ENCODE measurements at regions not wholly inside any gene's neighbourhood (a gene's known extent, or its start where the extent isn't known, plus 50 kb on each side); places are given as distances from the start of the nearest gene placed in this dataset.
"Not testable (repeated sequence)": the region's sequence is repeated elsewhere in the genome, so short reads cannot be mapped to it uniquely, and the experiment has no call there.

- no peak overlapping the region for H3K4me3 ChIP-seq (ENCODE audit: insufficient read depth in 1 of 2, low read depth in 1 of 2, low read length in 2 of 2)
- H2BK12ac ChIP-seq (ENCODE audit: low read length in 2 of 2) = no peak overlapping the region
- no peaks in the 10 kb centered on the region for H3K4me1 ChIP-seq (ENCODE audit: control insufficient read depth, insufficient read depth, low read depth, low read length)
- H4K8ac ChIP-seq (ENCODE audit: low read length) = no peak overlapping the region
- H3K79me1 ChIP-seq (replicated peaks; ENCODE audit: low read length, poor library complexity, severe bottlenecking) = no peaks in the 10 kb centered on the region
- H2BK15ac ChIP-seq (ENCODE audit: low read depth, poor library complexity, severe bottlenecking) = no peak overlapping the region
- no peaks in the 10 kb centered on the region for H3K27me3 ChIP-seq (ENCODE audit: control insufficient read depth in 1 of 2, insufficient read depth in 1 of 2, low read length in 2 of 2)
- H4K91ac ChIP-seq (ENCODE audit: low read length) = no peak overlapping the region
- peaks cover 5% of the 10 kb centered on the region for H3K9me3 ChIP-seq (ENCODE audit: control insufficient read depth, low read length)
- H3K4ac ChIP-seq (ENCODE audit: low read depth in 1 of 2, low read length in 2 of 2) = no peak overlapping the region
- no peak overlapping the region for H3K23ac ChIP-seq (ENCODE audit: low read length in 2 of 2)
- DNase-seq = no peak
- WGBS = no CpG with 5 or more reads among the region's 2 CpGs
- no peak overlapping the region for H2AK5ac ChIP-seq (ENCODE audit: low read length, severe bottlenecking)
- no peak overlapping the region for H2BK5ac ChIP-seq (ENCODE audit: low read depth, low read length, poor library complexity, severe bottlenecking)
- no peak overlapping the region for H3K14ac ChIP-seq (ENCODE audit: low read length in 2 of 2)
- no peak overlapping the region for H2AFZ ChIP-seq (ENCODE audit: low read depth, low read length)
- H3K27ac ChIP-seq (ENCODE audit: low read length, poor library complexity, severe bottlenecking) = no peak overlapping the region
- no peaks in the 10 kb centered on the region for H3K36me3 ChIP-seq (ENCODE audit: control insufficient read depth in 1 of 2, insufficient read depth in 2 of 2, low read depth in 1 of 2, low read length in 2 of 2)
- no peak overlapping the region for H3K9ac ChIP-seq (ENCODE audit: low read length)
- H3K4me2 ChIP-seq (ENCODE audit: low read length, poor library complexity, severe bottlenecking) = no peak overlapping the region
- H3K18ac ChIP-seq (ENCODE audit: low read depth in 1 of 2, low read length in 2 of 2) = no peak overlapping the region
- no peak overlapping the region for H2BK120ac ChIP-seq (ENCODE audit: low read depth, low read length)
Observed at GRCh38 chr18:44358402-44358801, 322.3 kb upstream of the SETBP1 start.

DNA sequence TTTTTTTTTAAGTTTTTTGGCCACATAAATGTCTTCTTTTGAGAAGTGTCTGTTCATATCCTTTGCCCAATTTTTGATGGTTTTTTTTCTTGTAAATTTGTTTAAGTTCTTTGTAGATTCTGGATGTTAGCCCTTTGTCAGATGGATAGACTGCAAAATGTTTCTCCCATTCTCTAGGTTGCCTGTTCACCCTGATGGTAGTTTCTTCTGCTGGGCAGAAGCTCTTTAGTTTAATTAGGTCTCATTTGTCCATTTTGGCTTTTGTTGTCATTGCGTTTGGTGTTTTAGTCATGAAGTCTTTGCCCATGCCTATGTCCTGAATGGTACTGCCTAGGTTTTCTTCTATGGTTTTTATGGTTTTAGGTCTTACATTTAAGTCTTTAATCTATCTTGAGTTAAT, 320.9 kb upstream of the SETBP1 start:
- 100% methylated on average over 1 of the region's 1 CpG for WGBS
- H2BK5ac ChIP-seq (ENCODE audit: low read depth, low read length, poor library complexity, severe bottlenecking); H3K27ac ChIP-seq (ENCODE audit: low read length, poor library complexity, severe bottlenecking); H3K4me1 ChIP-seq (ENCODE audit: control insufficient read depth, insufficient read depth, low read depth, low read length); H3K4me2 ChIP-seq (ENCODE audit: low read length, poor library complexity, severe bottlenecking); H2BK120ac ChIP-seq (ENCODE audit: low read depth, low read length); H3K18ac ChIP-seq (ENCODE audit: low read depth in 1 of 2, low read length in 2 of 2); H3K4me3 ChIP-seq (ENCODE audit: insufficient read depth in 1 of 2, low read depth in 1 of 2, low read length in 2 of 2); H4K91ac ChIP-seq (ENCODE audit: low read length); DNase-seq; H3K14ac ChIP-seq (ENCODE audit: low read length in 2 of 2); H3K36me3 ChIP-seq (ENCODE audit: control insufficient read depth in 1 of 2, insufficient read depth in 2 of 2, low read depth in 1 of 2, low read length in 2 of 2); H2BK12ac ChIP-seq (ENCODE audit: low read length in 2 of 2); H2BK15ac ChIP-seq (ENCODE audit: low read depth, poor library complexity, severe bottlenecking); H3K4ac ChIP-seq (ENCODE audit: low read depth in 1 of 2, low read length in 2 of 2); H2AFZ ChIP-seq (ENCODE audit: low read depth, low read length); H4K8ac ChIP-seq (ENCODE audit: low read length); H3K27me3 ChIP-seq (ENCODE audit: control insufficient read depth in 1 of 2, insufficient read depth in 1 of 2, low read length in 2 of 2); H2AK5ac ChIP-seq (ENCODE audit: low read length, severe bottlenecking); H3K9me3 ChIP-seq (ENCODE audit: control insufficient read depth, low read length); H3K23ac ChIP-seq (ENCODE audit: low read length in 2 of 2); H3K79me1 ChIP-seq (replicated peaks; ENCODE audit: low read length, poor library complexity, severe bottlenecking); H3K9ac ChIP-seq (ENCODE audit: low read length): not testable (repeated sequence)

GRCh38 chr18:44362213-44362612, 318.5 kb upstream of the SETBP1 start:
- not testable (repeated sequence) for H3K4me2 ChIP-seq (ENCODE audit: low read length, poor library complexity, severe bottlenecking); H4K8ac ChIP-seq (ENCODE audit: low read length); H3K9ac ChIP-seq (ENCODE audit: low read length); H3K4me1 ChIP-seq (ENCODE audit: control insufficient read depth, insufficient read depth, low read depth, low read length); H2BK15ac ChIP-seq (ENCODE audit: low read depth, poor library complexity, severe bottlenecking); H2BK120ac ChIP-seq (ENCODE audit: low read depth, low read length); H3K9me3 ChIP-seq (ENCODE audit: control insufficient read depth, low read length); H3K36me3 ChIP-seq (ENCODE audit: control insufficient read depth in 1 of 2, insufficient read depth in 2 of 2, low read depth in 1 of 2, low read length in 2 of 2); H3K4me3 ChIP-seq (ENCODE audit: insufficient read depth in 1 of 2, low read depth in 1 of 2, low read length in 2 of 2); H3K79me1 ChIP-seq (replicated peaks; ENCODE audit: low read length, poor library complexity, severe bottlenecking); H2BK12ac ChIP-seq (ENCODE audit: low read length in 2 of 2); H3K18ac ChIP-seq (ENCODE audit: low read depth in 1 of 2, low read length in 2 of 2); H4K91ac ChIP-seq (ENCODE audit: low read length); H3K27me3 ChIP-seq (ENCODE audit: control insufficient read depth in 1 of 2, insufficient read depth in 1 of 2, low read length in 2 of 2); H2BK5ac ChIP-seq (ENCODE audit: low read depth, low read length, poor library complexity, severe bottlenecking); H2AFZ ChIP-seq (ENCODE audit: low read depth, low read length); H2AK5ac ChIP-seq (ENCODE audit: low read length, severe bottlenecking); H3K4ac ChIP-seq (ENCODE audit: low read depth in 1 of 2, low read length in 2 of 2); H3K14ac ChIP-seq (ENCODE audit: low read length in 2 of 2); H3K27ac ChIP-seq (ENCODE audit: low read length, poor library complexity, severe bottlenecking); H3K23ac ChIP-seq (ENCODE audit: low read length in 2 of 2); DNase-seq
- no CpG with 5 or more reads among the region's 1 CpG for WGBS

DNA sequence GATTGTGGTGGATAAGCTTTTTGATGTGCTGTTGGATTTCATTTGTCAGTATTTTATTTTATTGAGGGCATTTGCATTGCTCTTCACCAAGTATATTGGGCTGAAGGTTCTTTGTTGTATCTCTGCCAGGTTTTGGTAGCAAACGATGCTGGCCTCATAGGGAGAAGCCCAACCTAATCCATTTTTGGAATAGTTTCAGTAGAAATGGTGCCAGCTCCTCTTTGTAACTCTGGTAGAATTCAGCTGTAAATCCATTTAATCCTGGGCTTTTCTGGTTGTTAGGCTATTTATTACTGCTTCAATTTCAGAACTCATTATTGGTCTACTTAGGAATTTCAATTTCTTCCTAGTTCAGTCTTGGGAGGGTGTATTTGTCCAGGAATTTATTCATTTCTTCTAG, 309.8 kb upstream of the SETBP1 start:
- H3K4me2 ChIP-seq (ENCODE audit: low read length, poor library complexity, severe bottlenecking) = no peak overlapping the region
- no peak overlapping the region for H3K23ac ChIP-seq (ENCODE audit: low read length in 2 of 2)
- H3K36me3 ChIP-seq (ENCODE audit: control insufficient read depth in 1 of 2, insufficient read depth in 2 of 2, low read depth in 1 of 2, low read length in 2 of 2) = no peaks in the 10 kb centered on the region
- H4K91ac ChIP-seq (ENCODE audit: low read length) = no peak overlapping the region
- H2BK12ac ChIP-seq (ENCODE audit: low read length in 2 of 2) = no peak overlapping the region
- H2BK5ac ChIP-seq (ENCODE audit: low read depth, low read length, poor library complexity, severe bottlenecking) = no peak overlapping the region
- H3K4ac ChIP-seq (ENCODE audit: low read depth in 1 of 2, low read length in 2 of 2) = no peak overlapping the region
- no peak overlapping the region for H3K14ac ChIP-seq (ENCODE audit: low read length in 2 of 2)
- H3K9me3 ChIP-seq (ENCODE audit: control insufficient read depth, low read length) = peaks cover 66% of the 10 kb centered on the region
- H3K9ac ChIP-seq (ENCODE audit: low read length) = no peak overlapping the region
- H3K27ac ChIP-seq (ENCODE audit: low read length, poor library complexity, severe bottlenecking) = no peak overlapping the region
- H2BK120ac ChIP-seq (ENCODE audit: low read depth, low read length) = no peak overlapping the region
- no peak overlapping the region for H2AFZ ChIP-seq (ENCODE audit: low read depth, low read length)
- H3K4me3 ChIP-seq (ENCODE audit: insufficient read depth in 1 of 2, low read depth in 1 of 2, low read length in 2 of 2) = no peak overlapping the region
- H3K79me1 ChIP-seq (replicated peaks; ENCODE audit: low read length, poor library complexity, severe bottlenecking) = no peaks in the 10 kb centered on the region
- H2AK5ac ChIP-seq (ENCODE audit: low read length, severe bottlenecking) = no peak overlapping the region
- no peak overlapping the region for H4K8ac ChIP-seq (ENCODE audit: low read length)
- 75% methylated on average over 1 of the region's 1 CpG for WGBS
- no peak for DNase-seq
- H3K4me1 ChIP-seq (ENCODE audit: control insufficient read depth, insufficient read depth, low read depth, low read length) = no peaks in the 10 kb centered on the region
- H3K27me3 ChIP-seq (ENCODE audit: control insufficient read depth in 1 of 2, insufficient read depth in 1 of 2, low read length in 2 of 2) = no peaks in the 10 kb centered on the region
- no peak overlapping the region for H3K18ac ChIP-seq (ENCODE audit: low read depth in 1 of 2, low read length in 2 of 2)
- no peak overlapping the region for H2BK15ac ChIP-seq (ENCODE audit: low read depth, poor library complexity, severe bottlenecking)
